Activated CD4-positive, alpha-beta T cell treated with anti-CD3 and anti-CD28 coated beads, Interleukin-2, amount 10 ng/mL, durations not matched to agents 7 days and 5 days (primary cell): ENCODE measurements at regions not wholly inside any gene's neighbourhood (a gene's known extent, or its start where the extent isn't known, plus 50 kb on each side); places are given as distances from the start of the nearest gene placed in this dataset.

ENCODE experiments used
- CTCF ChIA-PET: fragments of 350-600 bp; sonication (Branson Sonifier 250); formaldehyde crosslinking; loops from one replicate; lab custom pipeline; 2021; ENCODE audit warnings: antibody characterized with exemption; lab: Charles Lee
- POLR2A ChIA-PET: fragments of 350-600 bp; sonication (Branson Sonifier 250); formaldehyde crosslinking; loops from one replicate; lab custom pipeline; 2021; ENCODE audit warnings: antibody characterized with exemption; lab: Charles Lee
- DNase-seq: peaks from one replicate; pipeline ENCODE4 v3.0.0-alpha.2; 2020
- H3K27ac Mint-ChIP-seq: one replicate; pipeline ENCODE4 v1.8.0; 2021; ENCODE audit warnings: mild to moderate bottlenecking, moderate library complexity, mixed read lengths
- H3K27me3 Mint-ChIP-seq: one replicate; pipeline ENCODE4 v1.8.0; 2021; ENCODE audit warnings: mixed read lengths
- H3K36me3 Mint-ChIP-seq: one replicate; pipeline ENCODE4 v1.8.0; 2021; ENCODE audit warnings: low read depth, mixed read lengths
- H3K4me1 Mint-ChIP-seq: one replicate; pipeline ENCODE4 v1.8.0; 2021; ENCODE audit warnings: mixed read lengths
- H3K4me3 Mint-ChIP-seq: one replicate; pipeline ENCODE4 v1.8.0; 2021; ENCODE audit warnings: mild to moderate bottlenecking, moderate library complexity, mixed read lengths
- H3K9me3 Mint-ChIP-seq: one replicate; pipeline ENCODE4 v1.8.0; 2021; ENCODE audit warnings: mixed read lengths

DNA sequence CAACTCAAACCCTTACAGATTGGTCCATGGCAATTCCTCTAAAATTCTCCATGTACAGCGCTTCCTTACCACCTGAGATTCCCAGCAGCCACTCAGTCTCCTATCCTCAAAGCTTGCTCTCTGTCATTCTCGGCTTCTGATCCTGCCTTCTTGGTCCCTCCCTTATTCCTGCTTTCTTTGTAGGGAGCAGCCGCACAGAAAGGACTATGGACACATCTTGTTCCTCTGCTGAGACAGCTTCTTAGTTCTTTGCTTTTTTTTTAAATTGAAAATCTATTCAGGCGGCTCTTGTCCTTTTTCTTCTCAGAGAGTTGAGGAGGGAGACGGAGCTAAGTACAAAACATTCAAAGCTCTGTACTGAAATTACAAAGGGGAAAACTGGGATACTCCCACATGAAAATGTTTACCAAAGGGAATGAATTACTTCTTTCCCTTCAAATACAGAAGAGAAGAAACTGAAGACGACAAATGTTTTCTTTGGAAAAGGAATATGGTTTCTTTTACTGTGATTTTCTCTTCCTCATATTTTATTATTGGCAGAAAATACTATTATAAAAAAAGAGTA, 285.1 kb downstream of the IL20RB start:
- no peaks in the 10 kb centered on the region for H3K4me1 Mint-ChIP-seq
- H3K9me3 Mint-ChIP-seq, result no peaks in the 10 kb centered on the region
- H3K27ac Mint-ChIP-seq, result no peak overlapping the region
- ChIA-PET CTCF (interaction anchor here (0.8 kb wide), 1 partner anchor 14 kb away, joined by 6 read pairs; no protein-coding TSS in a partner anchor), POLR2A (no interaction called here)
- H3K27me3 Mint-ChIP-seq, result no peaks in the 10 kb centered on the region
- no peak overlapping the region for H3K4me3 Mint-ChIP-seq
- no peaks in the 10 kb centered on the region for H3K36me3 Mint-ChIP-seq
- DNase-seq, result no peak

- no peaks in the 10 kb centered on the region for H3K27me3 Mint-ChIP-seq
- CTCF ChIA-PET, result no interaction called here
- no peaks in the 10 kb centered on the region for H3K9me3 Mint-ChIP-seq
- DNase-seq, result no peak
- H3K4me3 Mint-ChIP-seq, result no peak overlapping the region
- no peaks in the 10 kb centered on the region for H3K36me3 Mint-ChIP-seq
- no peaks in the 10 kb centered on the region for H3K4me1 Mint-ChIP-seq
- POLR2A ChIA-PET, result no interaction called here
- H3K27ac Mint-ChIP-seq, result no peak overlapping the region
Observed at GRCh38 chr3:137246491-137246890, 288.7 kb downstream of the IL20RB start.

DNA sequence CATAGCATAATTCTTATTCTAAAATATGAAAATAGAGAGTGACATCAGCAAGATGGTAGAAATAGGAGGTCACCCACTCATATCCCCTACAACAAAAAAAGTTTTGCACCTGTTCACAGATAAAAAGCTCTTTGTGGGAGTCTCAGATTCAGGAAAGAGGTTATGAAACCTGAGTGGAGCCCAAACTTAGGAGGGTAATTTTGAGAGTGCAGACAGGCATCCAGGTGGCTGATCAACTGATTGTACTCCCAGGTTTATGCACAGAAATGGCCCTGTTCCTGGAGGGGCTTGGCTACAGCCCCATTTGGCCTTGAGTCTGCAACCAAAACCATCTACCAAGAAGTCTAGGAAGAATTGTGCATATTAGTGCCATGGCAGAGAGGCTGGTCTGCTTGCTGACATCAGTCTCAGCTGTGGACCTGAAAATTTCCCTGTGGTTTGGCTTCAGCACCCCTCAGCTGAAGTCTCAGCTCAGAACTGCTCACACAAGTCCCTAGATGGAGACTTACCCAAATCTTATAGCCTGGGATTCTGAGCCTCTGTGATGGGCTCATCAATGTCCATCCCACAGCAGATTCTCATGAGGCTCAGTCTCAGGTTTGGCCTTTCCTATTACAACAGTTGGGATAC, 291.6 kb downstream of the IL20RB start:
- H3K27me3 Mint-ChIP-seq, result no peaks in the 10 kb centered on the region
- H3K27ac Mint-ChIP-seq, result no peak overlapping the region
- no peaks in the 10 kb centered on the region for H3K4me1 Mint-ChIP-seq
- DNase-seq, result no peak
- no peak overlapping the region for H3K4me3 Mint-ChIP-seq
- H3K36me3 Mint-ChIP-seq, result no peaks in the 10 kb centered on the region
- POLR2A ChIA-PET, result no interaction called here
- CTCF ChIA-PET, result no interaction called here
- H3K9me3 Mint-ChIP-seq, result peaks cover 1% of the 10 kb centered on the region

DNA sequence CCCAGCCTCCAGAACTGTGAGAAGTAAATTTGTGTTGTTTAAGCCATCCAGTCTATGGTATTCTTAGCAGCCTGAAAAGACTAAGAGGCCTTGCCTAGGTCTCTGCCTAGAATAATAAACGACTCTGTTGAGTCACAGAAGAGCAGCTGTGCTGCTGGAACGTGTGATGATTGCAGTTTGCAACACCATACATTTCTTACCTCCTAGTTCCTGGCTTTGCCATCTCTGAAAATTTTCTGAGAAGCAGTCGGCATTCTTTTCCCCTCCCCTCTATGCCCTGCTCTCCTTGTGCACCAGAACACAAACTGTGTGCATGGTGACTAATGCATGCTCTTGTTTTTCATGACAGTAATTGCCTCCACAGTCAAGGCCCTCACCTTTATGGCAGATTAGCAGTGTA, 301.3 kb downstream of the IL20RB start:
- ChIA-PET POLR2A (no interaction called here), CTCF (interaction anchor here (0.6 kb wide), 1 partner anchor 490 kb away, joined by 3 read pairs; no protein-coding TSS in a partner anchor)
- H3K27me3 Mint-ChIP-seq, result no peaks in the 10 kb centered on the region
- no peaks in the 10 kb centered on the region for H3K9me3 Mint-ChIP-seq
- H3K4me3 Mint-ChIP-seq, result no peak overlapping the region
- no peak for DNase-seq
- H3K27ac Mint-ChIP-seq, result no peak overlapping the region
- no peaks in the 10 kb centered on the region for H3K36me3 Mint-ChIP-seq
- H3K4me1 Mint-ChIP-seq, result no peaks in the 10 kb centered on the region

- Mint-ChIP-seq H3K36me3 (no peaks in the 10 kb centered on the region), H3K4me1 (no peaks in the 10 kb centered on the region), H3K4me3 (no peak overlapping the region), H3K27ac (no peak overlapping the region), H3K27me3 (no peaks in the 10 kb centered on the region), H3K9me3 (no peaks in the 10 kb centered on the region)
- ChIA-PET CTCF (no interaction called here), POLR2A (no interaction called here)
- DNase-seq, result no peak
Observed at GRCh38 chr3:137259701-137260100, 301.9 kb downstream of the IL20RB start.

DNA sequence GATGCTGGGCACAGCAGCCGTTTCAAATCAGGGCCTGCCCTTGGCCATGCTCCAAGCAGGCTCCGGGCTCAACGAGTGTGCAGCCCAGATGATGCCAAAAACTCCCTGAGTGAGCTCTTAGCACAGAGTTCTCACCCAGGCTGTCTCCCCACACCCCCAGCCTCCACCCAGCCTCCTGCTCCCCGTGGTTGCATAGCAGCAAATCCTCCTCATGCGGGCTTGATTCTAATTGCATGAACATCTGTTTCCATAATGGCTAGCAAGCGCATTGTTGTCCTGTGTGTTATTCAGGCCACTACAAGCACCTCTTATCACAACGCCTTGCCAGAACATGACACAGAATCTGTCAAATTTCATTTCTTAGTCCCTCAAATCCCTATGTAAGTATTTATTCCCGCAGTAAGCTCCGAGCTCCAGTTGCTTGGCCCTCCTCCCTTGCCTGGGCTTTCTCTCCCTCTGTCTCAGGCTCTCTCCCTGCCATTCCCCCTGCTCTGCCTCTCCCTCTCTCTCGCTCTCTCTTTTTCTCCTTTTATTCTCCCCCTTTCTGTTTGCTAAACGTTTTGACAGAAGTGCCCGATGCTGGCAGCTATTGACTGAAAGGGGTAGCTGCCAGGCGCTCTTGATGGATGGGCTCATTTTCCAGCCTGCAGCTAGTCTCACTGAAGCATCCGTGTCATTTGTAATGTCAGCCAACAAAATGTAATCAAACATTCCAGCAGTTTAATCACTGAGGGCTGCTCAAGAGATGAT, 306.5 kb downstream of the IL20RB start:
- Mint-ChIP-seq H3K27me3 (peaks cover 3% of the 10 kb centered on the region), H3K4me3 (no peak overlapping the region), H3K27ac (no peak overlapping the region), H3K36me3 (no peaks in the 10 kb centered on the region), H3K9me3 (no peaks in the 10 kb centered on the region), H3K4me1 (no peaks in the 10 kb centered on the region)
- POLR2A ChIA-PET, result no interaction called here
- CTCF ChIA-PET, result no interaction called here
- DNase-seq, result no peak

GRCh38 chr3:137264843-137265330, 307.1 kb downstream of the IL20RB start:
- H3K4me1 Mint-ChIP-seq, result no peaks in the 10 kb centered on the region
- no peaks in the 10 kb centered on the region for H3K9me3 Mint-ChIP-seq
- H3K4me3 Mint-ChIP-seq, result no peak overlapping the region
- POLR2A ChIA-PET, result no interaction called here
- no peaks in the 10 kb centered on the region for H3K36me3 Mint-ChIP-seq
- CTCF ChIA-PET, result no interaction called here
- H3K27me3 Mint-ChIP-seq, result peaks cover 3% of the 10 kb centered on the region
- DNase-seq, result no peak
- H3K27ac Mint-ChIP-seq, result no peak overlapping the region

GRCh38 chr3:137282871-137283270, 325.1 kb downstream of the IL20RB start:
- H3K36me3 Mint-ChIP-seq, result no peaks in the 10 kb centered on the region
- H3K4me3 Mint-ChIP-seq, result no peak overlapping the region
- ChIA-PET CTCF (no interaction called here), POLR2A (no interaction called here)
- no peak overlapping the region for H3K27ac Mint-ChIP-seq
- no peak for DNase-seq
- peaks cover under 1% of the 10 kb centered on the region for H3K27me3 Mint-ChIP-seq
- no peaks in the 10 kb centered on the region for H3K9me3 Mint-ChIP-seq
- H3K4me1 Mint-ChIP-seq, result no peaks in the 10 kb centered on the region

DNA sequence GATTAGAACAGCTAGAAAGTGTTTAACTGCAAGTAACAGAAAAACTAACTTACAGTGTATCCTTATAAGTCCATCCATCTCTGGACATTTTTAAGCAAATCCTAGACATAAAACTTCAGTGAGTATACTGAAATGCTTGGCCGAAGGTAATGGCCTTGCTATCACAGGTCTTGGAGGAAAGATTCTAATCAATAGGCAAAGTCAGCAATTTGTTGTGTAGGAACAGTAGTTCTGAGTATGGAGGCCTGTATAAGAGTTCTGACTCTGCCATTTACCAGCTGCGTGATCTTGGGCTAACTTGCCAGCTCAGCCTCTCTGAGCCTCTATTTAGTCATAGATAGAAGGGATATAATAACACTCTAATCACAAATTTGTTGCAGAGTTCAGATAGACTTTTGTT, 328.1 kb downstream of the IL20RB start:
- no peak for DNase-seq
- H3K27me3 Mint-ChIP-seq, result peaks cover 2% of the 10 kb centered on the region
- no peaks in the 10 kb centered on the region for H3K36me3 Mint-ChIP-seq
- H3K9me3 Mint-ChIP-seq, result no peaks in the 10 kb centered on the region
- no peak overlapping the region for H3K27ac Mint-ChIP-seq
- POLR2A ChIA-PET, result no interaction called here
- CTCF ChIA-PET, result interaction anchor here (0.8 to 0.9 kb wide), 2 partner anchors 8 to 122 kb away, joined by 3 to 4 read pairs; no protein-coding TSS in a partner anchor
- H3K4me3 Mint-ChIP-seq, result no peak overlapping the region
- H3K4me1 Mint-ChIP-seq, result no peaks in the 10 kb centered on the region

GRCh38 chr3:137293086-137293485, 335.3 kb downstream of the IL20RB start:
- Mint-ChIP-seq H3K27ac (no peak overlapping the region), H3K27me3 (peaks cover 2% of the 10 kb centered on the region), H3K4me3 (no peak overlapping the region), H3K4me1 (no peaks in the 10 kb centered on the region), H3K9me3 (no peaks in the 10 kb centered on the region), H3K36me3 (no peaks in the 10 kb centered on the region)
- ChIA-PET POLR2A (no interaction called here), CTCF (no interaction called here)
- DNase-seq, result no peak

DNA sequence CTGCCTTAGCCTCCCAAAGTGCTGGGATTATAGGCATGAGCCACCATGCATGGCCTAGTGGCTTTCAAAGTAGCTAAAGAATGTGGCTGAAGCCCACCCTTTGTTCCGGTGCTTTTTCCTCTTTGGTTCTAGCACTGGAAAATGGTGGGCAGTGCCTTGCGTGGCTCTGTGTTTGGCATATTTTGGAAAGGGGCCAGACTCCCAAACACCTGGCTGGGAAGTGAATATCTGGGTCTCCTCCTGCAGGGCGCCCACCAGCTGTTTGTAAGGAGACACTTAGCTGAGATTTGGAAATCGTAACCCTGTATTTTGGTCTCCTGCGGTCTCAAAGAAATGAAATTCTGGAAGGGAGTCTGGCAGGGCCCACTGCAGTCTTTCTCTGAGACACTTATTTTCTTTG, 336.4 kb downstream of the IL20RB start:
- ChIA-PET POLR2A (no interaction called here), CTCF (interaction anchor here (1.0 kb wide), 1 partner anchor 8 kb away, joined by 3 read pairs; no protein-coding TSS in a partner anchor)
- DNase-seq, result no peak
- Mint-ChIP-seq H3K27me3 (peaks cover 2% of the 10 kb centered on the region), H3K4me3 (no peak overlapping the region), H3K36me3 (no peaks in the 10 kb centered on the region), H3K4me1 (no peaks in the 10 kb centered on the region), H3K27ac (no peak overlapping the region), H3K9me3 (no peaks in the 10 kb centered on the region)

DNA sequence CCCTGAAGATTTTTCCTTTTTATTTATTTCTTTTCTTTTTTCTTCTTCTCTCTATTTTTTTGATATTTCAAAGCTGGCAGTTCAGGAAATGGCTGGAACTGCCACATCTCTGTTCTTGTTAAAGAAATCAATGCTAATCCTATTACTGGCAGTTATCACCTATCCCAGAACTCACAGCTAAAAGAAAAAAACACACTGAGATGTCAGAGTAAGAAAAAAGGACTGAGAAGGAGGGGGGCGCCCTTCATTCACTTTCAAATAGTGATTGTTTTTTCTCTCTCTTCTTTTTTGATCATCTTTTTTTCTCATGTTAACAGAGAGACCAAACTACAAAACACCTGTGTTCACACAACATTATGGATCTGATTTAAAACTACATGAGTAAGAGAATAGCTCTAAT, 337.1 kb downstream of the IL20RB start:
- no peak overlapping the region for H3K27ac Mint-ChIP-seq
- no peaks in the 10 kb centered on the region for H3K9me3 Mint-ChIP-seq
- DNase-seq, result no peak
- CTCF ChIA-PET, result no interaction called here
- H3K36me3 Mint-ChIP-seq, result no peaks in the 10 kb centered on the region
- no peaks in the 10 kb centered on the region for H3K4me1 Mint-ChIP-seq
- no peak overlapping the region for H3K4me3 Mint-ChIP-seq
- H3K27me3 Mint-ChIP-seq, result peaks cover 2% of the 10 kb centered on the region
- POLR2A ChIA-PET, result no interaction called here

- Mint-ChIP-seq H3K27ac (no peak overlapping the region), H3K4me3 (no peak overlapping the region), H3K9me3 (no peaks in the 10 kb centered on the region), H3K36me3 (no peaks in the 10 kb centered on the region), H3K4me1 (no peaks in the 10 kb centered on the region), H3K27me3 (peaks cover 2% of the 10 kb centered on the region)
- no peak for DNase-seq
- POLR2A ChIA-PET, result no interaction called here
- CTCF ChIA-PET, result no interaction called here
Observed at GRCh38 chr3:137295336-137295735, 337.6 kb downstream of the IL20RB start.
